ENCODE measurements at regions not wholly inside any gene's neighbourhood (a gene's known extent, or its start where the extent isn't known, plus 50 kb on each side); places are given as distances from the start of the nearest gene placed in this dataset.
A peak's percentile ranks its signal among the peaks of the same experiment; 100 is the strongest.
"Not testable (repeated sequence)": the region's sequence is repeated elsewhere in the genome, so short reads cannot be mapped to it uniquely, and the experiment has no call there.

DNA sequence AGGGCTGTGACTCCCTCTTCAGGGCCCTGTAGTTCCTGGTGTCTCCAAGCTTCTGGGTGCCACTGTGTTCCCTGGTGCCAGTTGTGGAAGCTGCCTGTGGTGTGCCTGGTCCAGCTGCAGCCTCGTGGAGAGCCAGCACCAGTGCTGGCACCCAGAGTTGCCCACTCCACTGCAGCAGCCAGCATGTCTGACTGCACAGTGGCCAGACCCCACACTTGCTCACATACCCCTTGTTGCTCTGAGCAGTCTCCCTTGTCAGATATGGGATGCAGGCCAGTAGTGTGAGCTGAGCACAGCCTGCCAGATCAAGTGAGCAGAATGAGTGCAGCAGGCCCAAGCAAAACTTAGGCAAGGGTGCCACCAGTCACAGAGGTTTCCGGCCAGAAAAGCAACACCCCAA lies 108.6 kb downstream of the ZMAT1 start:
- H3K4me3 ChIP-seq (ENCODE audit: low read length): no peak overlapping the region
- H3K27ac ChIP-seq (ENCODE audit: low read length): no peak overlapping the region
- DNase-seq: no peak
- peaks cover 3% of the 10 kb centered on the region for H3K27me3 ChIP-seq (ENCODE audit: control insufficient read depth, insufficient read depth, low read length)
- H3K9me3 ChIP-seq (replicated peaks; ENCODE audit: control insufficient read depth, low read depth, low read length): no peaks in the 10 kb centered on the region
- no peaks in the 10 kb centered on the region for H3K36me3 ChIP-seq (ENCODE audit: control insufficient read depth, insufficient read depth, low read length)
- no peaks in the 10 kb centered on the region for H3K4me1 ChIP-seq (ENCODE audit: control insufficient read depth, insufficient read depth, low read length)
- 30% methylated on average over 1 of the region's 2 CpGs for WGBS (ENCODE audit: insufficient coverage)

DNA sequence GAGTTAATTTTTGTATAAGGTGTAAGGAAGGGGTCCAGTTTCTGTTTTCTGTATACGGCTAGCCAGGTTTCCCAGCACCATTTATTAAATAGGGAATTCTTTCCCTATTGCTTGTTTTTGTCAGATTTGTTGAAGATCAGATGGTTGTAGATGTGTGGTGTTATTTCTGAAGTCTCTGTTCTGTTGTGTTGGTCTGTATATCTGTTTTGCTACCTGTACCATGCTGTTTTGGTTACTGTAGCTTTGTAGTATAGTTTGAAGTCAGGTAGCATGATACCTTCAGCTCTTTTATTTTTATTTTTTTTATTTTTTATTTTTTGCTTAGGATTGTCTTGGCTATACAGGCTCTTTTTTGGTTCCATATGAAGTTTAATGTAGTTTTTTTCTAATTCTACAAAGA lies 114.1 kb downstream of the ZMAT1 start:
- no CpG with 5 or more reads among the region's 1 CpG for WGBS (ENCODE audit: insufficient coverage)
- H3K9me3 ChIP-seq (replicated peaks; ENCODE audit: control insufficient read depth, low read depth, low read length); H3K27me3 ChIP-seq (ENCODE audit: control insufficient read depth, insufficient read depth, low read length); H3K4me3 ChIP-seq (ENCODE audit: low read length); H3K27ac ChIP-seq (ENCODE audit: low read length); DNase-seq; H3K36me3 ChIP-seq (ENCODE audit: control insufficient read depth, insufficient read depth, low read length); H3K4me1 ChIP-seq (ENCODE audit: control insufficient read depth, insufficient read depth, low read length): not testable (repeated sequence)

DNA sequence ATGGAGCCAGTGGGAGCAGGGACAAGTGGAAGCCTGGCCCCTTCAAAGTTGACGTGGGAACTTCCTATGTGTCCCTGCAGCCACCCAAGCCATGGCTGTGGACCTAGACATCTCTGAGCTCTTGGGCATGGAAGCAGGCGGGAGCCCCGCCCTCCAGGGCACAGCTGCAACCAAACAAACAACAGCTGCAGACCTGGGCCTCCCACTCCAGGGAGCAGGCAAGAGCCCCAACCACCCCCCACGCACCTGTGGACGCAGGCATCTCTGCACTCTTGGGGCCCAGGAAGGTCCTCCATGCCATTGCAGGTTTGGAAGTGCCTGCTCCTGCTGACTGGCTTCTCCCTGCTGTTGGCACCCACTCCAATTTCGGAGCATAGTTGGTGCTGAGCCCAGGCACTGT lies 118.6 kb downstream of the ZMAT1 start:
- Histone ChIP-seq H3K27ac (ENCODE audit: low read length) (no peak overlapping the region), H3K36me3 (ENCODE audit: control insufficient read depth, insufficient read depth, low read length) (no peaks in the 10 kb centered on the region), H3K4me1 (ENCODE audit: control insufficient read depth, insufficient read depth, low read length) (no peaks in the 10 kb centered on the region), H3K4me3 (ENCODE audit: low read length) (no peak overlapping the region), H3K9me3 (replicated peaks; ENCODE audit: control insufficient read depth, low read depth, low read length) (peaks cover 15% of the 10 kb centered on the region), H3K27me3 (ENCODE audit: control insufficient read depth, insufficient read depth, low read length) (no peaks in the 10 kb centered on the region)
- WGBS (ENCODE audit: insufficient coverage): 72% methylated on average over 5 of the region's 6 CpGs
- no peak for DNase-seq

DNA sequence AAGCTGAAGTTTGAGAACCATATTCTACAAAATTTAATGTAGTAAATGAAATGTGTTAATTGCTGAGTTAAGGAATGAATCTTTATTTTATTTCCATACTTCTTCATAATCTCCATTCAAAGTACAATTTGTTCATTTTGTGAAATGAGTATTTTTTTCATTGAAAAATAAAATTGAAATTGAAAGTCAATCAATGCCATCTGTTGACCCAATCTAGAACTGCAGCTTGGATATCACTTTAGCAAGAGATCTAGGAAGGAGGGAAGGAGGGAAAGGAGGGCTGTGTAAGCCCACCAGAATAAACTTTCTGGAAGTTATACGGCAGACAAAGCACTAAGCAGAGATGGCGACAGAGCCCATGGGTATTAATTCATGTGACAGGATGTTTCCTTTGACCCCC lies 128.4 kb downstream of the ZMAT1 start:
- DNase-seq: peak; percentile 14
- no peak overlapping the region for H3K4me3 ChIP-seq (ENCODE audit: low read length)
- peaks cover 3% of the 10 kb centered on the region for H3K27me3 ChIP-seq (ENCODE audit: control insufficient read depth, insufficient read depth, low read length)
- H3K27ac ChIP-seq (ENCODE audit: low read length): no peak overlapping the region
- H3K4me1 ChIP-seq (ENCODE audit: control insufficient read depth, insufficient read depth, low read length): no peaks in the 10 kb centered on the region
- no peaks in the 10 kb centered on the region for H3K36me3 ChIP-seq (ENCODE audit: control insufficient read depth, insufficient read depth, low read length)
- WGBS (ENCODE audit: insufficient coverage): no CpG with 5 or more reads among the region's 2 CpGs
- H3K9me3 ChIP-seq (replicated peaks; ENCODE audit: control insufficient read depth, low read depth, low read length): no peaks in the 10 kb centered on the region

DNA sequence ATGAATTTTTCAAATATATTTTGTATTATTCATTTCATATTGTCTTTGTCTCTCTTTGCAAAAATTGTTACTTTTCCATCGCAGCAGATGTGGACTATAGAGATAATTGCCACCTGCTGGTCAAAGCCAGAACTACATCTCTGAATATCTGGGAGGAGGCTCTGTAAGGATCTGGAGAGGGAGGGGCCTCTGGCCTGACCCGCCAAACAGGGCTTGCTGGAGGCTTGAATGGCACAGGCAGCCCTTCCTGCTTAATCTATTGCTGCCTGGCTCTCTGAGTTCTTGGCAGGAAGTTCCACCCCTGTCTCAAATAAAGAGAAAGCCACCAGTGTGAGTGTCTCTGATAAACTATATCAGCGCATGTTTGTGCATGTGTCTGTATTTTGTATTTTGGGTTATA lies 132.4 kb downstream of the ZMAT1 start:
- H3K27ac ChIP-seq (ENCODE audit: low read length): no peak overlapping the region
- H3K4me1 ChIP-seq (ENCODE audit: control insufficient read depth, insufficient read depth, low read length): no peaks in the 10 kb centered on the region
- peak; percentile 94 for DNase-seq
- no CpG with 5 or more reads among the region's 3 CpGs for WGBS (ENCODE audit: insufficient coverage)
- no peaks in the 10 kb centered on the region for H3K36me3 ChIP-seq (ENCODE audit: control insufficient read depth, insufficient read depth, low read length)
- peaks cover 3% of the 10 kb centered on the region for H3K27me3 ChIP-seq (ENCODE audit: control insufficient read depth, insufficient read depth, low read length)
- no peaks in the 10 kb centered on the region for H3K9me3 ChIP-seq (replicated peaks; ENCODE audit: control insufficient read depth, low read depth, low read length)
- no peak overlapping the region for H3K4me3 ChIP-seq (ENCODE audit: low read length)

DNA sequence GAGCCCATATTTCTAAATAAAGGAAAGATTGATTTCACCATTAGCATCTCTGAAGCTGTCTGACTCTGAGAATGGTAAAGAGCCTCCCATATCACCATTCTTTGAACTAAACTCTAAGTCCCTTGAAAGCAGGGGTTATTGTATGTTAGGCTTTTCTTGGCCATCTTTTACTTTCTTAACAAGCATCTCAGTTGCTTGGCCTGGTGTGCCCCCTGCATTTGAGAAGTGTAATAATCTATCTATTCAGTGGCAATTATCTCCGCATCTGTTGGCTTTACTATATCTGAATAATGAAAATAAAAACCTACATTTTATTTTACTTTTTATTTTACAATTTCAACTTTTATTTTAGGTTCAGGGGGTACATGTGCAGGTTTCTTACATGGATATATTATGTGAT lies 128.3 kb upstream of the ARMCX2 start:
- no peak overlapping the region for H3K27ac ChIP-seq (ENCODE audit: low read length)
- DNase-seq: no peak
- no peaks in the 10 kb centered on the region for H3K36me3 ChIP-seq (ENCODE audit: control insufficient read depth, insufficient read depth, low read length)
- no peaks in the 10 kb centered on the region for H3K9me3 ChIP-seq (replicated peaks; ENCODE audit: control insufficient read depth, low read depth, low read length)
- H3K4me1 ChIP-seq (ENCODE audit: control insufficient read depth, insufficient read depth, low read length): no peaks in the 10 kb centered on the region
- peaks cover 8% of the 10 kb centered on the region for H3K27me3 ChIP-seq (ENCODE audit: control insufficient read depth, insufficient read depth, low read length)
- WGBS (ENCODE audit: insufficient coverage): no CpG with 5 or more reads among the region's 1 CpG
- H3K4me3 ChIP-seq (ENCODE audit: low read length): no peak overlapping the region

DNA sequence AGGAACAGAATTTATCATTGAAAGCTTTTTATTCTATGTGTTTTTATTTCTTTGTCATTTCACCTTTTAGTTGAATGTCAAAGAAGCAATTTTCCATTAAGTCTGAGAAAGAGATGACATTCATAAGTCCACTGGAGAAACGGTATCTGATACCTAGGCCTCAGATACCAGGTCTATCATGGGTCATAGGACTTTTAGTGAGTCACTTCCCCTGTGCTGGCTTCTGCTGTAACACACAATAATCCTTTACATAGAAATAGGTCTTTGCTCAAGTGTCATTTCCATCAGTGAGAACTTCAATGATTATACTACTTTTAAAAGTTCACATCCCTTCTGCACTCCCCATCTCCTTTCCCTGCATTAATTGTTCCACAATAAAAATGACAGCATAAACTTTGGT lies 125.5 kb upstream of the ARMCX2 start:
- H3K9me3 ChIP-seq (replicated peaks; ENCODE audit: control insufficient read depth, low read depth, low read length): no peaks in the 10 kb centered on the region
- 29% methylated on average over 1 of the region's 1 CpG for WGBS (ENCODE audit: insufficient coverage)
- H3K27me3 ChIP-seq (ENCODE audit: control insufficient read depth, insufficient read depth, low read length): peaks cover 7% of the 10 kb centered on the region
- H3K27ac ChIP-seq (ENCODE audit: low read length): no peak overlapping the region
- no peak overlapping the region for H3K4me3 ChIP-seq (ENCODE audit: low read length)
- no peaks in the 10 kb centered on the region for H3K36me3 ChIP-seq (ENCODE audit: control insufficient read depth, insufficient read depth, low read length)
- H3K4me1 ChIP-seq (ENCODE audit: control insufficient read depth, insufficient read depth, low read length): no peaks in the 10 kb centered on the region
- no peak for DNase-seq

DNA sequence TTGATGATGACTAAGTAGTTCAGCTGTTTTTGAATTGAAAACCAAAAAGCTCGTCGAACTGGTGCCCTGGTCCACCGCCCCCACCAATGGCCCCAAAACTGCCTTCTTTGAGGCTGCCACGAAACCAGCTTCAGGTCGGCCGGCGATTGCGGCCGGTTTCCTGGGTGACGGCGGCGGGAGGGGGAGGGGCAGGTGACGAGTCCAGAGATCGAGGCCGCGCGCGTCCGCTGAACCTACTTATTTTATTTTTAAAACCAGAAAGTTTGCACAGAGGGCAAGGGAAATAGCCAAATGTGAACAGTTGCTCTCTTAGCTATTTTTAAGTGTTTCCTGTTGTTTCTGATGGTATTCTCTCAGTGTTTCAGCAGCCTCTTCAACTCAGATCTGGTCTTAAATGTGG lies 120.8 kb upstream of the ARMCX2 start:
- not testable (repeated sequence) for H3K9me3 ChIP-seq (replicated peaks; ENCODE audit: control insufficient read depth, low read depth, low read length); H3K27me3 ChIP-seq (ENCODE audit: control insufficient read depth, insufficient read depth, low read length); H3K27ac ChIP-seq (ENCODE audit: low read length); DNase-seq; H3K36me3 ChIP-seq (ENCODE audit: control insufficient read depth, insufficient read depth, low read length); H3K4me3 ChIP-seq (ENCODE audit: low read length); H3K4me1 ChIP-seq (ENCODE audit: control insufficient read depth, insufficient read depth, low read length)
- WGBS (ENCODE audit: insufficient coverage): no CpG with 5 or more reads among the region's 19 CpGs

DNA sequence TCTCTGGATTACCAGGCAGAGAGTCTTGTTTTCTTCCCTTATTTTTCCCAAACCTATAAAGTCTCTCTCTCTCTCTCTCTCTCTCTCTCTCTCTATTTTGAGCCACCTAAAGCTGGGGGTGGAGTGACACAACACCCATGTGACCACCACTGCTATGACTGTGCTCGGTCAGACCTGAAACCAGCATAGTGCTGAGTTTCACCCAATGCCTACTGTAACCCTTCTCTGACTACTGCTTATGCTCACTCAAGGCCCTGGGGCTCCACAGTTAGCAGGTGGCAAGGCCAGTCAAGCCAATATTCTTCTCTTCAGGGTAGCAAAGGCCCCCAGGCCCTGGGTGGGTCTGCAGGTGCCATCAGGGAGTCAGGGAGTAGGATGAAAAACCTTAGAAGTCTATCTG lies 114.7 kb upstream of the ARMCX2 start:
- 100% methylated on average over 1 of the region's 1 CpG for WGBS (ENCODE audit: insufficient coverage)
- DNase-seq: no peak
- no peak overlapping the region for H3K27ac ChIP-seq (ENCODE audit: low read length)

DNA sequence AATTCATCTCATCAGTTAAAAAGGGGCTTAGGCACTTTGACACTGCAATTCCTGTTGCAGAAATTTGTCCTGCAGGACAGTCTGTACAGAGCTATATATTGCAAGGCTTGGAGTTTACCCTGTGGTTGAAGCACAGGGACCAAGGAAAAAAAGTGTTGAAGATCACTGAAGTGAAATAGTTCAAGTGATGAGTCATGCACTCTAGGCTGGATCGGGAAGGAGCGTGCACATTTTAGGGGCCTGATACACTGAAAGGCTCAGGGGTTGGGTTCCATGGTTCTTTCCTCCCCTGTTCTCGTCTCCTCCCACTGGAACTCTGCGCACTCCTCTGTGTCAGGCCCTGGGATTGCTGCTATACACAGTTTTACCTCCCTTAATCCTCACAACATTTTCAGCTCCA lies 104.9 kb upstream of the ARMCX2 start:
- no peak overlapping the region for H3K4me3 ChIP-seq (ENCODE audit: low read length)
- H3K36me3 ChIP-seq (ENCODE audit: control insufficient read depth, insufficient read depth, low read length): no peaks in the 10 kb centered on the region
- peaks cover 9% of the 10 kb centered on the region for H3K27me3 ChIP-seq (ENCODE audit: control insufficient read depth, insufficient read depth, low read length)
- no peak overlapping the region for H3K27ac ChIP-seq (ENCODE audit: low read length)
- no peaks in the 10 kb centered on the region for H3K9me3 ChIP-seq (replicated peaks; ENCODE audit: control insufficient read depth, low read depth, low read length)
- WGBS (ENCODE audit: insufficient coverage): 71% methylated on average over 4 of the region's 4 CpGs
- no peak for DNase-seq
- no peaks in the 10 kb centered on the region for H3K4me1 ChIP-seq (ENCODE audit: control insufficient read depth, insufficient read depth, low read length)

More for the DNA sequence above, 114.7 kb upstream of the ARMCX2 start:
- Histone ChIP-seq H3K9me3 (replicated peaks; ENCODE audit: control insufficient read depth, low read depth, low read length) (no peaks in the 10 kb centered on the region), H3K36me3 (ENCODE audit: control insufficient read depth, insufficient read depth, low read length) (no peaks in the 10 kb centered on the region), H3K4me3 (ENCODE audit: low read length) (no peak overlapping the region), H3K4me1 (ENCODE audit: control insufficient read depth, insufficient read depth, low read length) (no peaks in the 10 kb centered on the region), H3K27me3 (ENCODE audit: control insufficient read depth, insufficient read depth, low read length) (peaks cover 7% of the 10 kb centered on the region)

DNA sequence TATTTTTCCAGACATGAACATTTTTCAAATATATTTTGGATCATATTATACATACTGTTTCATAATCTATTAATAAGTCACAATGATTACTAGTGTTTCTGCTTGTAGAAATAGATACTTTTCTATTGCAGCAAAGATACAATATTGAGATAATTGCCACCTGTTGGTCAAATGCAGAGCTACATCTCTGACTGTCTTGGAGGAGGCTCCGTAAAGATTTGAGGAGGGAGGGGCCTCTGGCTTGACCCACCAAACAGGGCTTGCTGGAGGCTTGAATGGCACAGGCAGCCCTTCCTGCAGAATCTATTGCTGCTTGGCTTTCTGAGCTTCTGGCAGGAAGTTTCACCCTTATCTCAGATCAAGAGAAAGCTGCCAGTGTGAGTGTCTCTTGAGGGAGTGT lies 99.3 kb upstream of the ARMCX2 start:
- peak; percentile 68 for DNase-seq
- Histone ChIP-seq H3K4me3 (ENCODE audit: low read length) (no peak overlapping the region), H3K27me3 (ENCODE audit: control insufficient read depth, insufficient read depth, low read length) (peaks cover 3% of the 10 kb centered on the region)

More for the DNA sequence above, 99.3 kb upstream of the ARMCX2 start:
- Histone ChIP-seq H3K4me1 (ENCODE audit: control insufficient read depth, insufficient read depth, low read length) (no peaks in the 10 kb centered on the region), H3K36me3 (ENCODE audit: control insufficient read depth, insufficient read depth, low read length) (no peaks in the 10 kb centered on the region), H3K9me3 (replicated peaks; ENCODE audit: control insufficient read depth, low read depth, low read length) (no peaks in the 10 kb centered on the region), H3K27ac (ENCODE audit: low read length) (no peak overlapping the region)
- 0% methylated on average over 1 of the region's 1 CpG for WGBS (ENCODE audit: insufficient coverage)
